CD14-positive monocyte (primary cell): ENCODE measurements at regions not wholly inside any gene's neighbourhood (a gene's known extent, or its start where the extent isn't known, plus 50 kb on each side); places are given as distances from the start of the nearest gene placed in this dataset.

Experiments used
- DNase-seq, 3 donors: peaks; one replicate each; pipeline ENCODE4 v3.0.0-alpha.2; 2011 to 2022
- H2AFZ ChIP-seq: 2 replicates; pipeline ENCODE4 v1.6.0; 2012; ENCODE audit warnings: mild to moderate bottlenecking, low read depth, low read length, inconsistent platforms; ENCODE audit not compliant: insufficient read depth, poor library complexity, severe bottlenecking
- H3K27ac ChIP-seq, 2 donors: 1 replicate in 1 of 2; 2 replicates in 1 of 2; pipeline ENCODE4 v1.5.1; 2012 to 2013; ENCODE audit warnings: low read length in 2 of 2, control low read depth in 1 of 2, inconsistent platforms in 1 of 2, low read depth in 1 of 2, mild to moderate bottlenecking in 1 of 2
- H3K27me3 ChIP-seq, 2 donors: one replicate each; pipeline versions ENCODE4 v1.6.0 to v1.6.1; 2011 to 2013; ENCODE audit warnings: low read length in 2 of 2; ENCODE audit not compliant: control insufficient read depth in 2 of 2, insufficient read depth in 2 of 2
- H3K36me3 ChIP-seq, 2 donors: replicated peaks in 1 of 2; 1 replicate in 1 of 2; 2 replicates in 1 of 2; pipeline versions ENCODE4 v1.5.1 to v1.6.1; 2012 to 2013; ENCODE audit warnings: low read length in 2 of 2, control low read depth in 1 of 2, inconsistent platforms in 1 of 2, mild to moderate bottlenecking in 1 of 2; ENCODE audit not compliant: insufficient read depth in 2 of 2, control insufficient read depth in 1 of 2
- H3K4me1 ChIP-seq, 2 donors: 1 replicate in 1 of 2; 2 replicates in 1 of 2; pipeline versions ENCODE4 v1.5.1 to v1.6.1; 2012 to 2013; ENCODE audit warnings: low read length in 2 of 2, control low read depth in 1 of 2, inconsistent platforms in 1 of 2, mild to moderate bottlenecking in 1 of 2, moderate library complexity in 1 of 2; ENCODE audit not compliant: insufficient read depth in 2 of 2, control insufficient read depth in 1 of 2
- H3K4me2 ChIP-seq: replicated peaks from 2 replicates; pipeline ENCODE3; 2012; ENCODE audit warnings: low read length, moderate library complexity, mild to moderate bottlenecking; ENCODE audit not compliant: poor library complexity, severe bottlenecking; ENCODE audit errors: extremely low read depth
- H3K4me3 ChIP-seq, 3 experiments: fragments of 200-600 bp in 1 of 3; sonication (generic) in 1 of 3; replicated peaks in 1 of 3; 1 replicate in 2 of 3; 2 replicates in 1 of 3; pipeline ENCODE4 v1.5.1; 2011 to 2013; ENCODE audit warnings: low read length in 3 of 3, mild to moderate bottlenecking in 3 of 3, control low read depth in 2 of 3, low read depth in 2 of 3, inconsistent platforms in 1 of 3, moderate library complexity in 1 of 3
- H3K79me2 ChIP-seq: 2 replicates; pipeline ENCODE4 v1.6.0; 2012; ENCODE audit warnings: mild to moderate bottlenecking, control low read depth, inconsistent platforms, low read length, moderate library complexity; ENCODE audit not compliant: insufficient read depth
- H3K9ac ChIP-seq: 2 replicates; pipeline ENCODE4 v1.6.0; 2017; ENCODE audit warnings: low read length, mild to moderate bottlenecking; ENCODE audit not compliant: insufficient read depth, poor library complexity, severe bottlenecking
- H3K9me3 ChIP-seq, 2 donors: replicated peaks in 1 of 2; 1 replicate in 1 of 2; 2 replicates in 1 of 2; pipeline versions ENCODE4 v1.5.1 to v1.6.1; 2012 to 2013; ENCODE audit warnings: low read length in 2 of 2, control low read depth in 1 of 2; ENCODE audit not compliant: control insufficient read depth in 1 of 2, insufficient read depth in 1 of 2
- H4K20me1 ChIP-seq: 2 replicates; pipeline ENCODE4 v1.6.0; 2012; ENCODE audit warnings: mild to moderate bottlenecking, low read length, control low read depth, moderate library complexity; ENCODE audit not compliant: insufficient read depth
- H3K27ac Mint-ChIP-seq, 7 donors: one replicate each; pipeline ENCODE4 v1.8.0; 2020; ENCODE audit warnings: mild to moderate bottlenecking in 7 of 7, mixed read lengths in 7 of 7, moderate library complexity in 6 of 7, inconsistent platforms in 2 of 7
- H3K27me3 Mint-ChIP-seq, 3 donors: one replicate each; pipeline ENCODE4 v1.8.0; 2021 to 2022; ENCODE audit warnings: low read depth in 3 of 3, mild to moderate bottlenecking in 3 of 3, mixed read lengths in 3 of 3, moderate library complexity in 3 of 3, inconsistent platforms in 1 of 3
- H3K36me3 Mint-ChIP-seq, 2 donors: one replicate each; pipeline ENCODE4 v1.8.0; 2020; ENCODE audit warnings: mixed read lengths in 2 of 2, inconsistent platforms in 1 of 2, mild to moderate bottlenecking in 1 of 2
- H3K4me1 Mint-ChIP-seq: one replicate; pipeline ENCODE4 v1.8.0; 2020; ENCODE audit warnings: mild to moderate bottlenecking, mixed read lengths
- H3K4me3 Mint-ChIP-seq, 2 donors: one replicate each; pipeline ENCODE4 v1.8.0; 2020; ENCODE audit warnings: mild to moderate bottlenecking in 2 of 2, mixed read lengths in 2 of 2, moderate library complexity in 1 of 2
- H3K9me3 Mint-ChIP-seq, 7 donors: one replicate each; pipeline ENCODE4 v1.8.0; 2020 to 2022; ENCODE audit warnings: mixed read lengths in 7 of 7, mild to moderate bottlenecking in 6 of 7, moderate library complexity in 6 of 7, inconsistent platforms in 2 of 7
- CTCF ChIP-seq: fragments of 200-600 bp; IDR thresholded peaks from one replicate; pipeline ENCODE4 v1.8.0; 2022; ENCODE audit warnings: antibody characterized with exemption, mild to moderate bottlenecking
- WGBS: methylation state at CpG from one replicate; pipeline ENCODE4 v1.1.5; 2013; ENCODE audit warnings: missing lambda C conversion rate; ENCODE audit not compliant: insufficient coverage; 5-methylcytosine and 5-hydroxymethylcytosine counted together
- intact Hi-C, 2 donors: fragments of 100-400 bp; cut with micrococcal nuclease; formaldehyde crosslinking; loops; one replicate each; pipeline versions ENCODE4 v1.15.0 to v1.15.1; 2023

DNA sequence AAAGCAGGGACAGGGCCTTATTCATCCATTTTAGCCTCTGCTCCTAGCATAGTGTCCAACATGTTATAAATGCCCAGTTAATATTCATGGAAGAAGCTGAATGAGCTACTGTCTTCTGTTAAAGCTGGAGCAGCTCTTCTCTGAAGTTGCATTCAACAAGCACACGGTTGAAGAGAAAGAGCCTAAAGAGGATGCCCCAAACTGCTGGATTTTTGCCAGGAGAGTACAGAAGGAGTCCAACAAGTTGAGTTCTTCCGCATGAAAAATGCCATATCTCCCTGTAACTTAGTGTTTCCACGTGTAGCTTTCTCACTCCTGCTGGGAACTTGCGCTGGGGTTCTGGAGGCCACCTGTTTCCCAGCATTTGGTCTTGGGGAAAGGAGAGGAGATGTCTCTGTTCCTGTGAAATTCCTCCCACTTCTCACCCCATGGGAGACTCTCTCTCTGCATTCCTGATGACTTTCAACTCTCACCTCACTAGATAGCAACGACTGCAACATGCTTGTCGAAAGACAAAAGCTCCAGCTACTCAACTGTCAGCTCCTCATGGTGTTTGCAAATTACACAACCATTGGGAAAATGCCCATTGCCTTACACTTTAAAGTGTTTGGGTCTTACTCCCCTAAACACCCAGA, 122.8 kb downstream of the KIF4B start:
- H3K4me1 Mint-ChIP-seq: no peaks in the 10 kb centered on the region
- no peak for DNase-seq
- no peak for TF ChIP-seq CTCF
- H3K27ac Mint-ChIP-seq: no peak overlapping the region
- WGBS: 60% methylated on average over 4 of the region's 6 CpGs
- Histone ChIP-seq H3K9me3 (no peaks in the 10 kb centered on the region), H3K27me3 (no peaks in the 10 kb centered on the region), H4K20me1 (no peaks in the 10 kb centered on the region), H2AFZ (no peak overlapping the region), H3K36me3 (no peaks in the 10 kb centered on the region), H3K4me3 (no peak overlapping the region), H3K4me1 (no peaks in the 10 kb centered on the region), H3K27ac (no peak overlapping the region), H3K4me2 (no peak overlapping the region), H3K79me2 (no peaks in the 10 kb centered on the region), H3K9ac (no peak overlapping the region)
- peaks cover 1 to 12% (median 11%) of the 10 kb centered on the region in 3 donors for H3K27me3 Mint-ChIP-seq
- intact Hi-C loops: no loop called here
- H3K36me3 Mint-ChIP-seq: no peaks in the 10 kb centered on the region
- H3K4me3 Mint-ChIP-seq: no peak overlapping the region
- H3K9me3 Mint-ChIP-seq: peaks cover 0 to 5% (median 0%) of the 10 kb centered on the region in 7 donors

DNA sequence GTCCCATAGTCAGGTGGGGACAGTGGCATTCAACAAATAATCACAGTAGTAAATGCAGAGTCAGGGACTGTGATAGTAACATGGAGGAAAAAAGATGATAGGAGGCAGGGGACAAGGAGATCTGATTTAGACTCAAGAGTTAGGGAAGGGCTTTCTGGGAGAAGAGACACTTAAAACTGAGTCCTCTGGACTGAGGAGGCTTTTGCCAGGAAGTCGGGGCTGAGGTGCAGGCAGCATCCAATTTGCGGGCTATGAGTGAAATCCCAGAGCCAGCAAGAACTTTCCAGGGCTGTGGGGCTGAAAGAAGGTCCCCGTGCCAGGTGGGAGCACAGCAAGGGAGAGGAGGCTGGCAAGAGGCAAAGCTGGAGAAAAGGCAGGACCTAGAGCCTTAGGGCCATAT, 124.1 kb downstream of the KIF4B start:
- Histone ChIP-seq H3K9ac (no peak overlapping the region), H3K36me3 (no peaks in the 10 kb centered on the region), H3K79me2 (no peaks in the 10 kb centered on the region), H3K9me3 (no peaks in the 10 kb centered on the region), H3K4me3 (no peak overlapping the region), H2AFZ (no peak overlapping the region), H3K4me2 (no peak overlapping the region), H3K27ac (no peak overlapping the region), H3K4me1 (no peaks in the 10 kb centered on the region), H3K27me3 (no peaks in the 10 kb centered on the region), H4K20me1 (no peaks in the 10 kb centered on the region)
- WGBS: 69% methylated on average over 3 of the region's 3 CpGs
- TF ChIP-seq CTCF: no peak
- DNase-seq: no peak
- H3K27ac Mint-ChIP-seq: no peak overlapping the region
- no peaks in the 10 kb centered on the region for H3K36me3 Mint-ChIP-seq
- H3K27me3 Mint-ChIP-seq: peaks cover 1 to 12% (median 11%) of the 10 kb centered on the region in 3 donors
- intact Hi-C loops: no loop called here
- H3K9me3 Mint-ChIP-seq: peaks cover 0 to under 1% (median 0%) of the 10 kb centered on the region in 7 donors
- no peak overlapping the region for H3K4me3 Mint-ChIP-seq
- H3K4me1 Mint-ChIP-seq: no peaks in the 10 kb centered on the region
